Upper lobe of left lung (tissue), 4 donors: ENCODE measurements at regions not wholly inside any gene's neighbourhood (a gene's known extent, or its start where the extent isn't known, plus 50 kb on each side); places are given as distances from the start of the nearest gene placed in this dataset.

Source experiments
- CTCF ChIP-seq, 6 experiments: fragments of 450-650 bp in 4 of 6; fragments of 200-600 bp in 2 of 6; sonication (generic) in 2 of 6; IDR thresholded peaks; one replicate each; pipeline ENCODE4 v1.5.1; 2016 to 2019; ENCODE audit warnings: antibody characterized with exemption in 6 of 6
- EP300 ChIP-seq, 4 donors: sonication (generic); formaldehyde crosslinking; IDR thresholded peaks; one replicate each; pipeline ENCODE4 v1.5.1; 2017; ENCODE audit warnings: antibody characterized with exemption in 4 of 4, control low read depth in 2 of 4
- POLR2A ChIP-seq, 4 donors: fragments of 450-650 bp; IDR thresholded peaks; one replicate each; pipeline ENCODE4 v1.5.1; 2016 to 2017; ENCODE audit warnings: antibody characterized with exemption in 4 of 4, mild to moderate bottlenecking in 2 of 4
- POLR2AphosphoS5 ChIP-seq, 2 donors: sonication (generic); formaldehyde crosslinking; IDR thresholded peaks; one replicate each; pipeline ENCODE4 v1.5.1; 2017; ENCODE audit warnings: antibody characterized with exemption in 2 of 2

GRCh38 chr3:187839422-187839821 is 94.2 kb upstream of the BCL6 start:
- TF ChIP-seq POLR2AphosphoS5 (IDR thresholded peaks at IDR 0.05) (no peak), CTCF (IDR thresholded peaks at IDR 0.05) (no peak), POLR2A (IDR thresholded peaks at IDR 0.05) (no peak), EP300 (IDR thresholded peaks at IDR 0.05) (no peak)
